Ammon's horn (tissue), 1 donor: ENCODE measurements at regions not wholly inside any gene's neighbourhood (a gene's known extent, or its start where the extent isn't known, plus 50 kb on each side); places are given as distances from the start of the nearest gene placed in this dataset.
A peak's percentile ranks its signal among the peaks of the same experiment; 100 is the strongest.

Experiments used
- DNase-seq: peaks from one replicate; pipeline ENCODE4 v3.0.0-alpha.2; 2016; ENCODE audit warnings: low spot score

DNA sequence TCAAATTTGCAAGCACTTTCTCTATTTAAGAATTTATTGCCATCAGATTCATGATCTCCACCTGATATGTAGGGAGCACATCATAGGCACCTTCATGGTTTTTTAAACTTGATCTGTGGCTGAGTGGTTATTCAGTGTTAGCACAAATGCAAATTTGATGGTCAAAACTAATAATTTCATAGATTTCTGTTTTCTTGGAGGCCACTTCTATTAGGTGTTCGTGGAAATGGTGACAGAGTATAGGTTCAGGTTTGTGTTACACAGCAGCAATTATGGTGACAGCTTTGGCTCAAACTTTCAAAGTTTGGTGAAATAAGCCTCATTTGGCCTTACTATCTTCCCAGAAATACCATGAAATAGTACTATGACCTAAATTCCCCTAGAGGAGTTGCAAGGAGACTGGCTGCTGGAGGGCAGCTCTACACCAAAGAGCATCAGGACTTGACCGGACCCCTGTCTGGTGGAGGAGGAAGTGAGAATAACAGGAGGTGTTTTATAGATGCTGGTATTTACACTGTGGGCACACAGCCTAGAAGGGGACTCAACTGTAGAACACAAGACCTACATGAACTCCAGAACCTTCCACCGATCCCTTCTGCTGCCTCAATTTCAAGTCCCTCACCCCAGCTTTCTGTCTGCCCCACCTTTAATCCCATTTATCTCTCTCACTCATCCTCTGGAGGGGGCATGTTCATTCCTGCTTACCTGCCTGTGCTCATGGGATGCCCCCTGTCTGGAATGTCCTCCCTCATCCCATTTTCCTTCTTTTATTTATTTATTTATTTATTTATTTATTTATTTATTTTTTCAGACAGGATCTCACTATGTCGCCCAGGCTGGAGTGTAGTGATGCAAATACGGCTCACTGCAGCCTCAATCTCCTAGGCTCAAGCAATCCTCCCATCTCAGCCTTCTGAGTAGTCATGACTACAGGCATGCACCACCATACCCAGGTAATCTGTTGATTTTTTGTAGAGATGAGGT lies 132.9 kb upstream of the SIX2 start:
- DNase-seq: no peak

GRCh38 chr2:45140675-45141074 lies 131.4 kb upstream of the SIX2 start:
- no peak for DNase-seq

DNA sequence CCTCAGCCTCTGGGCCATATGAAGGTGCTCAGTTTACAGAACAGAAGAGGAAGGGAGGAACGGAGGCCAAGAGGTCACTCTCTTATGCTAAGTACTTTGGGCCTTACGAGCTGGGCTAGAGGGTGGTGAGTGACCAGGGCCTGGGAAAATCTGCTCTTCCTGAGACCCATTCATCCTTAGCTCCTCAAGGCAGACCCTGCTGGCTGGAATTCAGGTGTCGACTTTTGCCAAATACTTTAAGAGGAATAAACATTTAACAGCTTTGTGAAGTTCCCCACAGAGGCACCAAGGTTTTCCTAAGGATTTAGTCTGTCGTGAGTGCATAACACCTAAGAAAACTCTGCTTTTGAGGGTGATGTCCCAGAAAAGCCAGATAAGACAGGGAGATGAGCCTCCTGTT lies 129.7 kb upstream of the SIX2 start:
- DNase-seq: no peak

DNA sequence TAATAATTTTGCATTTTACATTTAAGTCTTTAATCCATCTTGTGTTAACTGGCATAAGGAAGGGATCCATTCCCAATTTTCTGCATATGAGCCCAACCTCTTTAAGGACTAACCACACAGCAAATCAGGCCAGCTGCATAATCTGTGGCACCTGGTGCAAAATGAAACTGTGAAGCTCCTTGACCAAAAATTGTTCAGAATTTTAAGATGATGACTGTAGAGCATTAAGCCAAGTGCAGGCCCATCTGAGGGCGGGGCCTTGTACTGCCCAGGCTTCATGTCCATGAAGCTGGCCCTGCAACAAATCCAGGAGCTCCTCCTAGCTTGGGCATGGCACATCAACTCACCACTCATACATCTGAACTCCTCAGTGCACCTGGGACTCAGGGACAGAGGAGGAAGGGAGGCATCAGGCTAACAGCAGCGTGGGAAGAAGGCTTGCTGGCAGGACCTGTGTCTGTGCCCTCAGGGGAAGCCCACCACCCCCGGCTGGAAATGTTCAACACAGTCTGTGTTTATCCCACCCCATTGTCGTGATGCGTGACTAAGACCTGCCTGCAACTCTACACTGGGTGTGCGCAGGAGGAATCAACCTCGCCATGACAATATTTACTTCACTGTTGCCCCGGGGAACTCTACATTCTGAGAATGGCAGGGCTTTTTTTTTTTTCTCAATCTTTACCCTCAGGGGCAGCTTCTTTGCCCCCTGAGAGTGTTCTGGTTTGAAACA lies 128.9 kb upstream of the SIX2 start:
- no peak for DNase-seq

GRCh38 chr2:45134726-45135125 lies 125.5 kb upstream of the SIX2 start:
- peak; percentile 9 for DNase-seq

GRCh38 chr2:45134014-45134413 lies 124.8 kb upstream of the SIX2 start:
- DNase-seq: no peak

DNA sequence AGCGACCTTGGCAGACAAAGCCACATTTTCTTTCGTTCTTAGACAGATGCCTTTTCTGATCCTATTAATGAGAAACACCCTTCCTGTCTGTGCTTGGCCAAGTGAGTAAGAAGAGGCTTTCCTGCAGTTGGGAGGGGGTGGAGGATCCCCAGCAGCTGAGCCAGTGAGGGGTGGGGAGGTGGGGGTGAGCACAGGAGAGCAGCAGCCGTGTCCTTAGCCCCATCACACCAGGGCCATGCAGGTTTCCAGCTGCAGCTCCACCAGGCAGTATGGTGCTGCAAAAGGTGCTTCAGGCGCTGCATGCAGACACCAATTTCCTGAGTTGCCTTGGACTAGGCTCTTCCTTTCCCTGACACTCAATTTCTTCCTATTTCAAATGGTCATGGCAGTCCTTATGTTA lies 123.3 kb upstream of the SIX2 start:
- DNase-seq: no peak

GRCh38 chr2:45131587-45131986 lies 122.3 kb upstream of the SIX2 start:
- DNase-seq: no peak

DNA sequence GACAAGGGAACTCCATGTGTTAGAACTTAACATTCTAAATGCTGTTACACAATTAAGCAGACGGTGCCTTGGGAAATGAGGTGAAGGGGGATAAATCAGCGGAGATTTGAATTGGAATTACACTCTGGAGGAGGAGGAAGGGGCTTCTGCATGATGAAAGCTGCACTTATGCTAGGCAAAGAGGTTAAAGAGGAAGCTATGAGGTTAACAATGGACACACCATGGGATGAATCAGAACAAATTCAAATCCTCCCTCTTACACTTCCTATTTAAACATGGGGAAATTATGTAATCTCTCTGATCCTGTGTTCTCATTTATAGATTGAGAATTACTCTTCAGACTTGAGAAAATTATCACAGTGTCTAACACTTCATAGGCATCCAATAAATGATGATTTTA lies 121.5 kb upstream of the SIX2 start:
- no peak for DNase-seq

DNA sequence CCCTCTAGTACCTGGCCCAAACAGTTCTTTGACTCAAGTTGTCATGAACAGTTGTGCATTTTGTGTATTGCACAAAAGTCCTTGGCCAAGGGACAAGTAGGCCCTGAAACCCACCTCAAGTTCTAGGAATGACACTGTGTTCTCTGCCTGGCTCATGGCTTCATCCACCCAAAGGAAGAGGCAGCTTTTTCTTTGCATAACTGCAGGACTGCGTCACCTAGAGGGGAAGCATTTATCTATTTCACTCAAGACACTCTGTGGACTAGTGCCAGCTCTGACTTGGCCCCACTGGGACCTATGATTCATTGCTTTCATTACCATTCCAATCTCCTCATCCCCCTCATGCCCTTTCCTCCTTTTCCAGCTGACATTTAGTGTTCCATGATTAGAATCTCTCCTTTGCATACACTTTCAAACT lies 119.3 kb upstream of the SIX2 start:
- DNase-seq: no peak

- no peak for DNase-seq
These were observed 118.6 kb upstream of the SIX2 start for GRCh38 chr2:45127891-45128290.

DNA sequence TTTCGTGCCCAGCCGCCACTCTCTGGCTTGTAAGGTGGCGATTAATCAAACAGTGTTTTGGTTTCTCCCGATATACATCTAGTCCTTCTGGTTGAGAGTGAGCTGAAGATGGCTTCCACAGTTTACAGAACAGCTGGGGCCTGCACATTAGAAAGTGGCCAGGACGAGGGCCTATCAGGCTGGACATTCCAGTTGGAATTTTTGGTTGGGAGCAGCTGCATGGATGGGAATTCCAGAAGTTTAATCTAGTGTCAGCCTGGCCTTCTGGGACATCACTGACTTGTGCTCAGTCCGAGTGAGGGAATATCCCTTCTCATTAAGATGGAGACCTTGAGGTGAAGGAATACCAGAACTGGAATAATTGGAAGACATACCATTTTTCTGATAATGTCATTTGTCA lies 118.1 kb upstream of the SIX2 start:
- no peak for DNase-seq

GRCh38 chr2:45125232-45125631 lies 116.0 kb upstream of the SIX2 start:
- DNase-seq: no peak

DNA sequence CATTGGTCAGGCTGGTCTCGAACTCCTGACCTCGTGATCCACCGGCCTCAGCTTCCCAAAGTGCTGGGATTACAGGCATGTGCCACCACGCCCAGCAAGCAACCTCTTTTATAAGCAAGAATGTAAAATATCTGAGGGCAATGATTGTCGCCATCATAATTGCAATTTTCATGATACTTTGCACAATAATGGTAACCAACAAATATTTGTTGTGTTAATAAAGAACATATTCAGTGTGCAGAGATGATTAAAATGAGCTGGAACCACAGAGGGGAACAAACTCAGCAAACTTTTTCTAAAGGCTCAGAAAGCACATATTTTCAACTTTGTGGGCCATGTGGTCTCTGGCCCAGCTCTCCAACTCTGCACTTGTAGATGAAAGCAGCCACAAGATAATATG lies 115.2 kb upstream of the SIX2 start:
- no peak for DNase-seq

DNA sequence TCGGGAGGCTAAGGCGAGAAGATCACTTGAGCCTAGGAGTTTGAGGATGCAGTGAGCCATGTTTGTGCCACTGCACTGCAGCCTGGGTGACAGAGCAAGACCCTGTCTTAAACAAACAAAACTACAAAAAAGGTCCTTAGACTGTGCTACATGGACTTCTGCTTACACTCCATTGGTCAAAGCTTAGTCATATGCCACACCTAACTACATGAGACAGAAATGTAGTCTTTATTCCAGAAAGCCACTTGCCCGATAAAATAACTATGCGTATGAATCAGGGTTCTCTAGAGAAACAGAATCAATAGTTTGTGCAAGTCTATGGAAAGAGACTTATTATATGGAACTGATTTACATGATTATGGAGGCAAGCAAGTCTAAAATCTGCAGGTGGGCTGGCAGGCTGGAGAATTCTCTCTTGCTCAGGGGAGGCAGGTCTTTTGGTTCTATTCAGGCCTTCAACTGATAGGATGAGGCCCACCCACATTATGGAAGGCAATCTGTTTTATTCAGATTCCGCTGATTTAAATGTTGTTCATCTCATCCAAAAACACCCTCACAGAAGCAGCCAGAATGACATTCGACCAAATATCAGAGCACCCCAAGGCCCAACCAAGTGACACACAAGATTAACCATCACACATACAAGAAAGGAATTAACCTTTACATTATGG lies 114.4 kb upstream of the SIX2 start:
- no peak for DNase-seq

DNA sequence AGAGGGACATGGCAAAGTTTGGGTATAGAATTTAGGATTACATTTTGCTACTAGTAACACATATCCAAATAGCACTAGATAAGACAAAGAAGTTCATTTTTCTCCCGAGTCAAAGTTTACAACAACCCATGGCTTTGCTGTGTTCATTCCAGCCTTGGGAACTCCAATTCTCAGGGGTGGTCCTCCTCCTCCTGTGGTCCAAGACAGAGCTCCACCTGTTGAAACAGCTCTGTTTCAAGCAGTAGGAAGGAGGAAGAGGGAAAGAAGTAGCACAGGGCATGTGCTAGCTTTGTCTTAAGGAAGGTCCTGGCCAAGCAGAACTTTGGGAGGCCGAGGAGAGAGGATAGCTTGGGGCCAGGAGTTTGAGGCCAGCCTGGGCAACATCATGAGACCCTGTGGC lies 113.8 kb upstream of the SIX2 start:
- no peak for DNase-seq

DNA sequence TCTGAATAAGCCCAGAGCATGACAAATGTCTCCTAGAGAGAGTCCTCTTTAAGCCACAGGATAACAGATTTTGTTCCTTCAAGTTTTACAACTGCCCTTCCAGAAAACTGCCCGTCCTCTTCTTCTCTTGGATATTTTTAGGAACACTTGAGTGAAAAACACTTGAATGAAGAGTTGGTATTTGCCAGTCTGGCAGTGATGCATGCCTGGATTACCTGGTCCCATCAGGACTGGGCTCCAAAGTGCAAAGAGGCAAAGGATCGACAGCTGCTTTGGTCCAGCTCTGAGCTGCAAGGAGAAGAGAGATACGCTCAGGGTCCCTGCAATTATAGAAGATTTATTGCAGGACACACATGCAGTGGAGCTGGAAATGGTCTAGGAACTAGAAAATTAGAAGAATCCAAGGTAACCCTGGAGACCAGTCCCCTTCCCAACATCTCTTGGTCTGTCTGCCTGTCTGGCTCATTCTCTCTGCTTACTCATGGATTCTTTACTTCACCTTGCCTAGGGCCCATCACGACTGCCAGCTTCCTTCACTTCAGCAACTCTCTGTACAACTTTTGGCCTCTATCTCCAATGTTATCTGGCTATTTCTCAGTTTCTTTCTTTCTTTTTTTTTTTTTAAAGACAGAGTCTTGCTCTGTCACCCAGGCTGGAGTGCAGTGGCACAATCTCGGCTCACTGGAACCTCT lies 112.1 kb upstream of the SIX2 start:
- no peak for DNase-seq

GRCh38 chr2:45120546-45120945 lies 111.3 kb upstream of the SIX2 start:
- DNase-seq: no peak

DNA sequence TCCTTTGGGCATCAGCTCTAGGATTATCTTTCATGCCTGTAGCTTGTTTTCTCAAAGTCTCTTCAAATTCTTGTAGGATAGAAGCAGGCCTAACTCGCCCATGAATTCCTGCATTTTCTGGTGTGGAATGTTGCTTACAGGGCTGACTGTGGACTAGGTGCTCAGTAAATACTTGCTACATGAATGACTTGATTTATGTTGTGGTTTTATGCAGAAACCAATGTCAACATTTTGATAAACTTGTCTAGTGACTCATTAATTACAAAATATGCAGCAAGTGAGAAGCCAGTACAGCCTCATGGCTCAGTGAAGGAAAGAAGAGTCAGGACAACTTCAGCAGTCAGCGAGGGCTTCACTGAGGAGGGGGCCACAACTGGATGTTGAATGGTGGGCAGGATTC lies 110.6 kb upstream of the SIX2 start:
- DNase-seq: no peak

- DNase-seq: no peak
These were observed 109.8 kb upstream of the SIX2 start for GRCh38 chr2:45119038-45119437.

DNA sequence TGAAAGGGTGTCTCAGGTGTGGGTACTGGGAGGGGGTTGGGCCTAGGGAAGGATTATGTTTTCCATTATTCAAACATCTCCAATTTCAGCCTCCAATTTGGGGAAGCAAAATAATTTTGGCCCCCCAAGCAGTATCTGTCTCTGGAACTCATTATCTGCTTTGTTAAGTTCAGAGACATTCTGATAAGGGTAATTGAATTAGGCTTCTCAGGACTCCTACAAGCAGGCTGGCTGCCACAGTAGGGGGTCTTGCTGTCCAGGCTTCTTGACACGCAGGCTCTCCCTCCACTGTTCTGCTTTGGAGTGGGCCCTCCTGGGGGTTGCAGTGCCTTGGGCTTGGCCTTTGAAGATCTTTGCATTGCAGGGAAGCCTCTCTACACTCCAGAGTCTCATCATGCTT lies 108.1 kb upstream of the SIX2 start:
- DNase-seq: no peak

- no peak for DNase-seq
These were observed 105.9 kb upstream of the SIX2 start for GRCh38 chr2:45115181-45115580.
